Adrenal gland (tissue), 5 donors: ENCODE measurements at regions not wholly inside any gene's neighbourhood (a gene's known extent, or its start where the extent isn't known, plus 50 kb on each side); places are given as distances from the start of the nearest gene placed in this dataset.

Experiments used
- CTCF ChIP-seq, 6 experiments: fragments of 450-650 bp in 4 of 6; fragments of 200-600 bp in 2 of 6; sonication (generic) in 1 of 6; IDR thresholded peaks; 1 replicate in 5 of 6; 2 replicates in 1 of 6; pipeline versions ENCODE4 v1.5.1 to v1.8.0; 2016 to 2021; ENCODE audit warnings: antibody characterized with exemption in 6 of 6, mild to moderate bottlenecking in 2 of 6, moderate library complexity in 1 of 6
- POLR2A ChIP-seq, 2 donors: fragments of 450-650 bp; IDR thresholded peaks; one replicate each; pipeline ENCODE4 v1.6.1; 2017; ENCODE audit warnings: antibody characterized with exemption in 2 of 2, mild to moderate bottlenecking in 2 of 2, moderate library complexity in 1 of 2
- donor health status: DM: no; HTN: no; CAD: no.

GRCh38 chr6:12232339-12232738 is 57.8 kb upstream of the EDN1 start:
- TF ChIP-seq CTCF (IDR thresholded peaks at IDR 0.05) (no peak), POLR2A (IDR thresholded peaks at IDR 0.05) (no peak)
